ENCODE measurements at regions not wholly inside any gene's neighbourhood (a gene's known extent, or its start where the extent isn't known, plus 50 kb on each side); places are given as distances from the start of the nearest gene placed in this dataset.
"Not testable (repeated sequence)": the region's sequence is repeated elsewhere in the genome, so short reads cannot be mapped to it uniquely, and the experiment has no call there.

DNA sequence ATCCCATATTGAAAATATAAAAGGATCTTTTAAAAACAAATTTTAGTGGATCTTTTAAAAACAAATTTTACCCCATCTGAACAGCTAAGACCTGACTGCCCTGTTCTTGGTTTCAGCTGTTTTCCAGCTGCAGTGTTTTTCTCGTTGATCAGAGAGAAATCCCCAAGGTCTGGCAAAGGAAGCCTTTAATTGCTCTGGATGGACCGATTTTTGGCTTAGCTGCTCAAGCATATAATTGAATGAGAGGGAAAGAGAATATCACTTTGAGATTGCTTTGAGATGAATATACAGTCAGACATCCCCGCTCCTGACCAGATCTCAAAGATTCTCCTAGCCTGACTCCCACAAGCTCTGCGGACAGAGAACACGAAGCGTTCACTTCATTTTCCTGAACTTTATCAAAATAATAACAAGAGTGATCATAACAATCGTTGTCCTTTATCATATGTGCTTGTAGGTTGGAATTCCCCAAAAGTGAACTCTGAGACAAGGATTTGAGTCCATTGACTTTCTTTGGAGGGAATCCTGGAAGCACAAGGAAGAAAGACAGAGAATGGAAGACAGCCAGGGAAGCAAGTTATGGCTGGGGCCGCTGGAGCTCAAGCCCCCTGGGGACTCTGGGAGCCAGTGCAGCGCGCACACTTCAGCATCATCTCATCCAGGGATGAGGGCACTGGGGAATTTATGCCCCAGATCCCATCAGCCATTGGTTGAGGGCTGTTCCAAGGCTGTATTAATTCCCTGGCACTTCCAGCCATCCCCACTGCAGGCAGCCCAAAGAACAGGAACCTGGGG lies 101.3 kb downstream of the SNX5 start:
- peak overlapping the region; percentile 89 for H3K4me2 ChIP-seq
- no peaks in the 10 kb centered on the region for H4K20me1 ChIP-seq
- no peaks in the 10 kb centered on the region for H3K9me3 ChIP-seq

DNA sequence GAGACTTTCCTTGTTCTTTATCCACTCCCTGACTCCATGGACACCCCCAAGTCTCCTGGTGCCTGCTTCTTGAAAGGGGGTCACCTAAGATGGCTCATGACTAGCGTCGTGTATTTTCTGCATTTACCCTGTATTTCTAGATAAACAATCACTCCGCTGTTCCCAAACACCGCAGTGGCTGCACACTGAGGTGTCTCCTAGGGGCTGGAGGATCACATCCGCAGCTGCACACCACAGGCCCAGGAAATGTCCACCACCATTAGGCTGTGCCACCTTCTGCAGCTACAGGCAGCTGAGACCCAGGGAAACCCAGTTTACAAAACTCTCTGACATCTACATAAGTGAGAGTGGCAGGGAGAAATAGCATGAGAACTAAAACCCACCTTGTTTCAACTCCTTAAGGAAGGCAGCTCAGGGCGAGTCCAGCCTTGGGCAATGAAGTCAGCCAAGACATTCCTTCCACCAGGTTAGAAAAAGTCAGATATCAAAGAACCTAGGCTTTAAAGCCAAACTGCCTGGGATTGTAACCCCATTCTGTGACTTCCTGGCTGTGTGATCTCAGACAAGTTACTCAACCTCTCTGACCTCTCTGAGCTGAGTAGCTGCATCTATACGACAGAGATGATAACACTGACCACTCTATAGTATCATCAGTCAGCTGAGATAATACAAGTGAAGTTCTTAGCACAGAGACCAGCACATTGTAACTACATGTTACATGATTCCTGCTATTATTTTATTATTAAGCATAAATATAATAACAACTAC lies 102.2 kb downstream of the SNX5 start:
- H3K9me3 ChIP-seq: no peaks in the 10 kb centered on the region
- no peaks in the 10 kb centered on the region for H3K36me3 ChIP-seq
- no peak overlapping the region for H3K9ac ChIP-seq
- no peaks in the 10 kb centered on the region for H4K20me1 ChIP-seq
- H3K4me1 ChIP-seq: peaks cover 82% of the 10 kb centered on the region
- H3K27ac ChIP-seq: no peak overlapping the region; the same call in 1 of the 2 replicates
- no peaks in the 10 kb centered on the region for H3K27me3 ChIP-seq
- H3K4me3 ChIP-seq: no peak overlapping the region
- no peak for TF ChIP-seq Cebpa-rat (IDR thresholded peaks at IDR 0.05)
- peak overlapping the region; percentile 89 for H3K4me2 ChIP-seq

More for the DNA sequence above, 101.3 kb downstream of the SNX5 start:
- Histone ChIP-seq H3K27ac (no peak overlapping the region), H3K9ac (no peak overlapping the region), H3K36me3 (no peaks in the 10 kb centered on the region), H3K4me3 (peak overlapping the region; percentile 36; the same call in 1 of the 2 replicates), H3K27me3 (no peaks in the 10 kb centered on the region), H3K4me1 (peaks cover 82% of the 10 kb centered on the region)
- no peak for TF ChIP-seq Cebpa-rat (IDR thresholded peaks at IDR 0.05)

DNA sequence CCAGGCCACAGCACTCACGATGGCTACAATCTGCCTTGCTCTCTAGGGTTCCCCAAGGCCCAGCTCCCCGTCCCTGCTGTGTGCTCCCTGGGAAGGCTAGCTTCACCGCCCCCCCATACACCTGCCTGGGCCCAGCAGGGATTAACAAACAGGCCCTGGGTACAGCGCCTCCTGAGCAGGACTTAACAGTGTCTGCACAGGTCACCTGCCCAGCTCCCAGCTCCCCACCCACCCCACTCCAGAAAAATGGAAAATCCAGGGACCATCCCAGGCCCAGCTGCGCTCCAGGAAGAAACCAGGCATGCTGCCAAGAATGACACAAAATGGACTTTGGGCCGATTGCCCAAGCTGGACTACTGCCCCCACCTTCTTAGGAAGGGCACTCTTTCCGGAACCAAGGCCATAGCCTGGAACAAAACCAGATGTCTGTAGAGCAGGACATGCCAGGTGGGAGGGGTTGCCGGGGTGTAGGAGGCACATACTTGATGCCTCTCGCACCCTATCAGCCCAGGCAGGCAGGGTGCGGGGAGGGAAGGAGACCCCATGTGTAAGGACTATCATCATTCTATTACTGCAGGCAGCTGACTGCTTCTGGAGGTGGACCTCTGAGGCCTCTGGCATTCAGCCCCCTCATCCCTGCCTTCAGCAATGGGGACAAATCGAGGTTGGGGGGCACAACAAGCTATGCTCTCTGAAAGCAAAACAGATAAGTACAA lies 104.9 kb downstream of the SNX5 start:
- no peak for TF ChIP-seq Cebpa-rat (IDR thresholded peaks at IDR 0.05)
- no peaks in the 10 kb centered on the region for H3K27me3 ChIP-seq
- H3K4me2 ChIP-seq: peak overlapping the region; percentile 13; the same call in 1 of the 2 replicates
- H3K36me3 ChIP-seq: no peaks in the 10 kb centered on the region
- no peak overlapping the region for H3K27ac ChIP-seq
- H3K4me1 ChIP-seq: peaks cover 82% of the 10 kb centered on the region
- H3K9ac ChIP-seq: no peak overlapping the region
- H4K20me1 ChIP-seq: no peaks in the 10 kb centered on the region
- no peak overlapping the region for H3K4me3 ChIP-seq
- H3K9me3 ChIP-seq: no peaks in the 10 kb centered on the region

GRCh38 chr20:17863209-17863576 lies 105.4 kb downstream of the SNX5 start:
- Histone ChIP-seq H3K27ac (no peak overlapping the region), H3K9ac (no peak overlapping the region), H3K4me2 (peak overlapping the region; percentile 13; the same call in 1 of the 2 replicates), H3K4me1 (peaks cover 84% of the 10 kb centered on the region), H3K9me3 (no peaks in the 10 kb centered on the region), H4K20me1 (no peaks in the 10 kb centered on the region), H3K36me3 (no peaks in the 10 kb centered on the region), H3K4me3 (no peak overlapping the region), H3K27me3 (no peaks in the 10 kb centered on the region)
- TF ChIP-seq Cebpa-rat (IDR thresholded peaks at IDR 0.05): no peak

DNA sequence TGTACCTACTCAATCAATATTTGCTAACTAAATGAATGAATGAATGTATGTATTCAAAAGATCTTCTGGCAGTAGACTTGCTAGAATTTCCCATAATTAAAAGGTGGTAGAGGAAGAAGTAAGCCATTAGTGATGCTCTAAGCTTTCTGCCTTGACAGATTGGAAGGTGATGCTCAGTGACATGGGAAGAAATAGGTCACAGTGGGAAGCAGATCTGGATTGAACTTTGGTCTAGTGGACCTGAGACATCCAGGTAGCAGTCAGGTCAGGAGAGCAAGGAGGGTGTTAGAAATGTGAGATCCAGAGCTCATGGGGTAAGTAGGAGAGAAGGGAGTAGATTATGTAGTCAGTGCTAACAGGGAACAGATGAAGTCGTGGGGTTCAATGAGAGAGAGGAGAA lies 106.4 kb downstream of the SNX5 start:
- TF ChIP-seq Cebpa-rat (IDR thresholded peaks at IDR 0.05): no peak
- no peak overlapping the region for H3K4me3 ChIP-seq
- H4K20me1 ChIP-seq: no peaks in the 10 kb centered on the region
- no peaks in the 10 kb centered on the region for H3K9me3 ChIP-seq
- H3K9ac ChIP-seq: no peak overlapping the region
- H3K27me3 ChIP-seq: no peaks in the 10 kb centered on the region
- H3K27ac ChIP-seq: no peak overlapping the region
- H3K36me3 ChIP-seq: no peaks in the 10 kb centered on the region
- peak overlapping the region; percentile 92 for H3K4me2 ChIP-seq
- H3K4me1 ChIP-seq: peaks cover 84% of the 10 kb centered on the region

DNA sequence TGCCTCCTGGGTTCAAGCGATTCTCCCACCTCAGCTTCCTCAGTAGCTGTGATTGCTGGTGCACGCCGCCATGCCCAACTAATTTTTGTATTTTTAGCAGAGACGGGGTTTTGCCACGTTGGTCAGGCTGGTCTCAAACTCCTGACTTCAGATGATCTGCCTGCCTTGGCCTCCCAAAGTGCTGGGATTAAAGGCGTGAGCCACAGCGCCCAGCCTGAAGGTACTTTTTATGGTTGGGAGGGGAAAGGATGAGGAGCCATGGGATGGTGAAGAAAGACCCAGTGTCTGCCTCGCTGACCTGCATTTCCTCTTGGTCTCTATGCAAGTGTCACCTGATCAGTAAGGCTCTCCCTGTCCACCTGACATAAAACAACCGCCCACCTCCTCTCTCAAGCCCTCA lies 107.0 kb downstream of the SNX5 start:
- not testable (repeated sequence) for H3K27ac ChIP-seq, H3K4me3 ChIP-seq, H3K9me3 ChIP-seq, H3K36me3 ChIP-seq, H3K9ac ChIP-seq, H3K27me3 ChIP-seq, H4K20me1 ChIP-seq
- H3K4me1 ChIP-seq: peaks cover 84% of the 10 kb centered on the region
- peak overlapping the region; percentile 92 for H3K4me2 ChIP-seq

DNA sequence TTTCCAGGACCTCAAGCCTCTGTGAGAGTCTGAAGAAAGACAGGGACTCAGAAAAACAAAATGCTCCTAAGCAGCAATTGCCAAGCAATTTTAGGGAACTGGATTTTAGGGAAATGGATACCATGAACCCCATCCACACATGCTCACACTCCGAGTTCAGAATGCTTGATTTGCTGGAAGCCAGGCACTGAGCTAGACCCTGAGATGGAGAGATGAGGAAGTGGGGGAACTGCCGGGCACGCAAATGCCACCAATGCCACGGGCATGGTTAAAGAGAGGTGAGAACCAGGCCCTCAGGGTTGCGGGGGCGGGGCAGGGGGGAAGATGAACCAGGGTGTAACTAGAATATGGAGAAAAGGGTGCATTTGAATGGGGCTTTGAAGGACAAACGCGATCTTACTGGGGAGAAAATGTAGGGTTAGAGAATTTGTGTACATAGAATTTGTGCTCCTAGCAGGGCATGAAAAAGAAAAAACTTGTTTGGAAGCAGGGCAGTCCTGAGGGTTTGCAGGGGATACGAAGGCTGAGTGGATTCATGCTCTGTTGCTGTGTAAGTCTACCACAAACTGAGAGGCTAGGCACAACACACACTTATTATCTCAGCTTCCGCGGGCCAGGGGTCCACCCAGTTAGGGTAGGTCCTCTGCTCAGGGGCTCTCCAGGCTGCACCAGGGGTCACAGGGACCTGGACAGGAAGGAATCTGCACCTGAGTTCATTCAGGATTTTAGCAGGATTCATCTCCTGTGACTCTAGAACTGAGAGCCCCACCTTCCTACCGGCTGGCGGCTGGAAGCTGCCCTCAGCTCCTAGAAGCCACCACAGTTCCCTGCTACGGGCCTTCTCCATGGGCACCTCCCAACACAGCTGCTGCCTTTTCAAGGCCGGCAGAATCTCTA lies 108.0 kb downstream of the SNX5 start:
- Histone ChIP-seq H3K27me3 (no peaks in the 10 kb centered on the region), H3K9ac (no peak overlapping the region), H3K4me2 (peak overlapping the region; percentile 92), H3K4me1 (peaks cover 83% of the 10 kb centered on the region), H3K4me3 (no peak overlapping the region), H3K36me3 (no peaks in the 10 kb centered on the region), H4K20me1 (no peaks in the 10 kb centered on the region), H3K27ac (no peak overlapping the region), H3K9me3 (no peaks in the 10 kb centered on the region)
- TF ChIP-seq Cebpa-rat (IDR thresholded peaks at IDR 0.05): no peak

DNA sequence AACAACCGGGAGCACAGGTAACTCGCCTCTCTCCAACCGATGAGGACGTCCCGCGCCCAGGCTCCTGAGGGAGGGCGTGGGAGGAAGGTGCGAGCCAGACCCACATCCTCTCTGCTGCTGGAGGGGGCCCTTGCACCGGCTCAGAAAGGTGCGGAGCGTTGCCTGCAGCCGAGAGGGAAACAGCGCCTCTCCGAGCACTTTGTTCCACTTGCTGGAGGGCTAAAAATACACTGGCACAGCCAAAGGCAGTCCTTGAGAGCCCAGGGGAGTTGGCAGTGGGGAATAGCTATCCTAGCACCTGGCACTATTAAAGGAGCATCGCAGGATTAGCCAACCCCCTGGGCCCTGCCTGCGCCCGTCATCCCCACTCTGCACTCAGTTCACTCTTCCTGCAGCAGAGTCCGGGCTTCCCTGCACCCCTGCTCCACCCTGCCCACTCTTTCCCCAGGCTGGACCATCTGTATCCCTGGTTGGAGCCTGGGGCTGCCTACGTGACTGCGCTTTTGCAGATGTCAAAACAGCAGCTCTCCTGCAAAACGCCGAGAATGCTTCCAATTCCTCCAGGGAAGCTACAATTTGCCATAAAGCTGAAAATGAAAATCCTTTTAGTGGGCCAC lies 108.9 kb downstream of the SNX5 start:
- no peak for TF ChIP-seq Cebpa-rat (IDR thresholded peaks at IDR 0.05)
- H3K4me1 ChIP-seq: peaks cover 86% of the 10 kb centered on the region
- no peaks in the 10 kb centered on the region for H3K27me3 ChIP-seq

More for the DNA sequence above, 108.9 kb downstream of the SNX5 start:
- Histone ChIP-seq H3K4me3 (0 out of 2 replicates have a peak overlapping the region, but pooled peaks have one; percentile 1), H3K4me2 (peak overlapping the region; percentile 92), H3K9me3 (no peaks in the 10 kb centered on the region), H3K9ac (peak overlapping the region; percentile 27; the same call in 1 of the 2 replicates), H3K27ac (peak overlapping the region; percentile 25; the same call in 1 of the 2 replicates), H4K20me1 (no peaks in the 10 kb centered on the region), H3K36me3 (no peaks in the 10 kb centered on the region)
